SJCRH30 (cell line): ENCODE measurements at regions not wholly inside any gene's neighbourhood (a gene's known extent, or its start where the extent isn't known, plus 50 kb on each side); places are given as distances from the start of the nearest gene placed in this dataset.
A peak's percentile ranks its signal among the peaks of the same experiment; 100 is the strongest.
"Not testable (repeated sequence)": the region's sequence is repeated elsewhere in the genome, so short reads cannot be mapped to it uniquely, and the experiment has no call there.

Source experiments
- DNase-seq, 2 experiments: peaks; one replicate each; pipeline ENCODE4 v3.0.0-alpha.2; 2015 to 2020
- H3K27ac ChIP-seq: fragments of 250-450 bp; sonication (Bioruptor Pico); 2 replicates; pipeline ENCODE4 v1.5.1; 2020; ENCODE audit warnings: mild to moderate bottlenecking, moderate library complexity
- H3K27me3 ChIP-seq: fragments of 250-450 bp; sonication (Bioruptor Pico); 2 replicates; pipeline ENCODE4 v1.5.1; 2020; ENCODE audit warnings: mild to moderate bottlenecking, moderate library complexity
- H3K36me3 ChIP-seq: fragments of 250-450 bp; sonication (Bioruptor Pico); 2 replicates; pipeline ENCODE4 v1.5.1; 2020; ENCODE audit warnings: mild to moderate bottlenecking, moderate library complexity
- H3K4me1 ChIP-seq: fragments of 250-450 bp; sonication (Bioruptor Pico); 2 replicates; pipeline ENCODE4 v1.5.1; 2020; ENCODE audit warnings: mild to moderate bottlenecking, moderate library complexity
- H3K4me3 ChIP-seq: fragments of 250-450 bp; sonication (Bioruptor Pico); 2 replicates; pipeline ENCODE4 v1.5.1; 2020; ENCODE audit warnings: mild to moderate bottlenecking, moderate library complexity
- H3K9me3 ChIP-seq: fragments of 250-450 bp; sonication (Bioruptor Pico); replicated peaks from 2 replicates; pipeline ENCODE4 v1.5.1; 2020; ENCODE audit warnings: mild to moderate bottlenecking, moderate library complexity

DNA sequence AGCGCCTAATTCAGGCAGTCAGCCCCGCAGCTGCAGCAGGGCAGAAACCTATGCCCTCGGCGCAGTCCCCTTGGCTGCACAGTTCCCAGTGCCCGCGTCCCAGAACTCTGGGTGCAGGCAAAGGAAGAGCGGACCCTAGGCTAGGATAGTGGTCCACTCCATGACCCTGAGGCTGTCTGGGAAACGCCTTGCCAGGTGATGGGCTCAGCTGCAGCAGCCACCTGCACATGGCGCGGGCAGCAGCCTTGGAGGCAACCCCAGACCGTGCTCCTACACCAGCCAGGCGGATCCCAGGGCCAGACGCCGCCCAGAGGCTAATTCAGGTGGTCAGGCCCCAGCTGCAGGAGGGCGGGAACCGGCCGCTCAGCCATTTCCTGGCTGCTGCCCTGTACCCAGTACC is 83.0 kb downstream of the POTEC start:
- DNase-seq, H3K4me3 ChIP-seq, H3K9me3 ChIP-seq, H3K27me3 ChIP-seq, H3K36me3 ChIP-seq, H3K27ac ChIP-seq, H3K4me1 ChIP-seq: not testable (repeated sequence)

DNA sequence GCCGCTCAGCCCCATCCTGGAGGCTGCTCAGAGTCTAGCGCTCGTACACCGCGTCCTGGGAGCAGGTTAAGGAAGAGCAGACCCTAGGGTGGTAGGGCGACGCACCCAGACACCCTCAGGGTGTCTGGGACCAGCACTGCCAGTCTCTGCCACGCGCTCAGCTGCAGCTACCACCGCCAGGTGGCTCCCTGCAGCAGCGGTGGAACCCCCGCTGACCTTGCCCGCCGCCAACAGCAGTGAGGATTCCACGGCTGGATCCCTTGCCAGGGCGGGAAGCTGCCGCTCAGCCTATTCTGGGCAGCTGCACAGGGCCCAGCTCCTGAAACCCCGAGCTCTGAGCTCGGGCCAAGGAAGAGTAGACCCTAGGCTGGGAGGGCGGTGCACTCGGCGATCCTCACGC is 83.6 kb downstream of the POTEC start:
- not testable (repeated sequence) for DNase-seq, H3K27ac ChIP-seq, H3K27me3 ChIP-seq

DNA sequence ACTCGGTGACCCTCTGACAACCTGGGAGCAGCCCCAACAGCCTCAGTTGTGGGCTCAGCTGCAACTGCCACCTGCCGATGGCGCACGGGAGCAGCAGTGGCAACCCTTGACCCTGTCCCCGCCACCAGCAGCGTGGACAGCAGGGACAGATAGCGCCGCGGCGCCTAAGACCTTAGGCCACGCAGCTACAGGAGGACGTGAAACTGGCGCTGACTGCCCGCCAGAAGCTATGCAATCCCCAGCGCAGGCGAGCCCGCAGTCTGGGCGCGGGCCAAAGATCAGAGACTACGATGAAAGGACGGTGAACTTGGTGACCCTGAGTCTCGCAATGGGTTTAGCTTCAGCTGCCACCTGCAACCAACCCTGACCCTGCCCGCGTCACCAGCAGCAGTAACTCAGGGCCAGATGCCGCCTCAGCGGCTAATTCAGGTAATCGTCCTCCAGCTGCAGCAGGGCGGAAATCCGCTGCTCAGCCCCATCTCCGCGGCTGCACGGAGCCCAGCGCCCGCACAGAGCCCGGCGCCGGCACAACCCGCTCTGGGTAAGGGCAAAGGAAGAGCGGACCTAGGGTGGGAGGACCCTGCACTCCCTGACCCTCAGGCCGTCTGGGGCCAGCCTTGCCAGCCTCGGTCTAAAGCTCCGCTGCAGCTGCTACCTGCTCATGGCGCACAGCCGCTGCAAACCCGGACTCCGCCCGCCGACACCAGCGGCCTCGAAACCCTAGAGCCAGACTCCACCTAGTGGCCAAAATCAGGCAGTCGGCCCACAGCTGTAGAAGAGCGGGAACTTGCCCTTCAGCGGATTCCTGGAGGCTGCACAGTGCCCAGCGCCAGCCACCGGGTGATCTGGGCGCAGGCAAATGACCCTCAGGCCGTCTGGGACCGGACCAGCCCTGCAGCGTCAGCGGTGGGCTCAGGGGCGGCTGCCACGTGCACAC is 85.1 kb downstream of the POTEC start:
- DNase-seq, H3K36me3 ChIP-seq, H3K4me1 ChIP-seq, H3K4me3 ChIP-seq, H3K9me3 ChIP-seq, H3K27ac ChIP-seq, H3K27me3 ChIP-seq: not testable (repeated sequence)

More for the DNA sequence above, 83.6 kb downstream of the POTEC start:
- H3K9me3 ChIP-seq, H3K4me1 ChIP-seq, H3K4me3 ChIP-seq, H3K36me3 ChIP-seq: not testable (repeated sequence)

DNA sequence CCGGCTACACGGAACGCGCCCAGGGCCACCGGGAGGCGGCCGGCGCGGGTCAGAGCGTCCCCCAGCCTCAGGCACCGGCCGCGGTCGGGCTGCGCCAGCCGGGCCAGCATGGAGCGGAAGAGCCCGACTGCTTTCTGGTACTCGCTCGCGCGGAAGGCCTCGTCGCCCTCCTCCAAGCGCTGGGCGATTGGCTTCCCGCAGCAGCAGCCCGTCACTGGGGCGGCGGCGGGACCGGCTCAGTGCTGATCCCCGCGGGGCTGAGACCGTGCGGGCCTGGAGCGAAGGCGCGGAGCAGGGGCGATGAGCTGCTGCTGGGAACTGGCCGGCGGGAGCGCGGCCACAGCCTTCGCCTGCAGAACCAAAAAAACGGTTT is 92.8 kb downstream of the POTEC start:
- not testable (repeated sequence) for H3K36me3 ChIP-seq, H3K4me1 ChIP-seq, H3K4me3 ChIP-seq, H3K27ac ChIP-seq, H3K27me3 ChIP-seq, DNase-seq, H3K9me3 ChIP-seq

DNA sequence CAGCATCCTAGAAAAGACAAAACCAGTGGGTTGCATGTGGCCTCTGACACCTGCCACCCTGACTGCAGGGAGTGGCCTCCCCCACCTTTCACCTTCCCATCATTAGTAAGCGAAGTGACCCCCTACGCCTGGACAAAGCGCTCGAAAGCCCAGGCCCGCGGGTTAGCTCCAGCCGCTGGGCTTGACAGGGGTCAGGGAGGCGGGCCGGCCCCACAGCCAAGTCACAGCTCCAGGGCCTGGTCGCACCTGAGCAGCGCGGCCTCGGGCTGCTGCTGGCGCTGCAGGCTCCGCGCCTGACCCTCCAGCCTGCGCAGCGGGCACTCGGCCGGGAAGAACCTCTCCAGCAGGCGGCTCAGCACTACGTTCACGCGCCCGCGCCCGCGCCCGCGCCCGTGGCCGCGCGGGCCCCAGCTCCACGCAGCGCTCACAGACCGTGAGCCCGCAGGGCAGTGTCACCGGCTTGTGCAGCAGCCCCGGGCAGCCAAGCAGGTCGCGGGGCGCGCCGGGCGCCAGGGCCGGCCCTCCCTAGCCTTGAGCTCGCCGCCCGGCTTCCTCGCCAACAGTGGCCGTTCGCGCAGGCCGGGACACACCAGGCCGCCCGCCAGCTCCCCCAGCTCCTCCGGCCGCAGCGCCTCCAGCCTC is 93.3 kb downstream of the POTEC start:
- H3K9me3 ChIP-seq, H3K36me3 ChIP-seq, H3K27me3 ChIP-seq, DNase-seq, H3K4me3 ChIP-seq, H3K27ac ChIP-seq, H3K4me1 ChIP-seq: not testable (repeated sequence)

DNA sequence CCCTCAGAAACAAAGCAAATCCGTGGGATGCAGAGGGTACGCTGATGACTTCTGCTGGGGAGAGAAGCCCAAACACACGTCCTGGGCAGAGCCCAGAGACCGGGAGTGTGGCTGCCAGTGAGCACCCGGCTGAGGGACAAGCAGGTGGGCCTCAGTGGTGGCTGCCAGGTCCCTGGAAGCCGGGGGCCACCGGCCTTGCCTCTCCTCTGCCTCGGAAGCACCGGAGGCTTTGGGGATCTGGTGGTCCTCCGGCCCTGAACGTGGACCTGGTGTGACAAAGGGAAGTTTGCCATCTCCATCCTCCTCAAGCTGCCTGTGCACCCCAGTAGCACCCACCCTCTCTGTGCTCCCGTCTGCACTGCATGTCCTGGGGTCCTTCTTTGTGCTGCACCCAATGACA is 94.3 kb downstream of the POTEC start:
- H3K4me3 ChIP-seq, H3K27ac ChIP-seq, H3K27me3 ChIP-seq, H3K4me1 ChIP-seq, H3K36me3 ChIP-seq, DNase-seq, H3K9me3 ChIP-seq: not testable (repeated sequence)

DNA sequence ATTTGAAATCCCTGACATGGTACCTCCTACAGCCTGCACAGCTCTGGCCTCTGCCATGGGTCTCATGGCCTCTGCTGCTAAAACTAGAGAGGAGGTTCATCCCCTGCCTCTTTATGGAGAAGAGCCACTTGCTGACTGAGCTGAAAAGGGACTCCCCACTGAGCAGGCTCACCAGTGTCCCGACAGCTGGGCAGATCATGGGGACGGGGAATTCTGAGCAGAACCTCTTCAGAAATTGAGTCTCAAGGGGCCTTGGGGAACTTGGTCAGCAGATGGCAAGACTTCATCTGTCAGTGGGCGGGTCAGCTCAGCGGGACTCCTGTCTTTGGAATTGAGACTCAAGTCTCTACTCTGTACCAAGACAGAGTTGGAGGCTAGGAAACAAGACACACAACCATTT is 95.7 kb downstream of the POTEC start:
- DNase-seq, result not testable (repeated sequence)

DNA sequence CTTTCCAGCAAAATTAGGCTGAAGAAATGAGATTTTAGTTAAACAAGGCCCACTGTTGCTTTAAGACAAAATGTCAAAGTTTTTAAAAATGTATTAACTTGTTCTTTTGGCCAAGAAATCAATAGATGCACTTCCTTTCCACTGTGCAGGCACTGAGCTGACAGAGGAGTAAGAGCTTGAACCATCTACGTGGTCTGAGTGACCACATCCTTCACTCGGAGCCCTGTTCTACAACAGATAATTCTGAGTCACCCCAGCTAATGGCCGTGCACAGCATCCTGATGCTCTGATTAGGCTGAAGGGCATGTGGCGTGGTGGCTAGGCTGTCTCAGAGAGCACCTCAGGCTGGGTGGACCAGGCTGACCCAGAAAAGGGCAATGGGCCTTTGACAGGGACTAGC is 107.9 kb downstream of the POTEC start:
- H3K9me3 ChIP-seq, H3K27me3 ChIP-seq, H3K4me1 ChIP-seq, H3K27ac ChIP-seq, H3K4me3 ChIP-seq, DNase-seq, H3K36me3 ChIP-seq: not testable (repeated sequence)

More for the DNA sequence above, 95.7 kb downstream of the POTEC start:
- not testable (repeated sequence) for H3K9me3 ChIP-seq, H3K27me3 ChIP-seq, H3K4me3 ChIP-seq, H3K27ac ChIP-seq, H3K4me1 ChIP-seq, H3K36me3 ChIP-seq

DNA sequence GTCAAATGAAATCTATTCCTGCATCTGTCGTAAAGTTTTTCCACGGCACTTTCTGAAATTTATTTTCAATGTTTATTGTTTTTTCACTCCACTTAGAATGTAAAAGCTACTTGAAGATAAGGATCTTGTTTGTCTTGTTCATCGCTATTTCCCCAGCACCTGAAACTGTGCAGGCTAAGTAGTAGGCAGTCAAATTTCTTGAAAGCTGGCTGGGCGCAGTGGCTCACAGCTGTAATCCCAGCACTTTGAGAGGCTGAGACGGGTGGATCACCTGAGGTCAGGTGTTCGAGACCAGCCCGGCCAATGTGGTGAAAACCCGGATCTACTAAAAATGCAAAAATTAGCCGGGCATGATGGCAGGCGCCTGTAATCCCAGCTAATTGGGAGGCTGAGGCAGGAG is 111.0 kb downstream of the POTEC start:
- H3K4me1 ChIP-seq, H3K4me3 ChIP-seq, H3K36me3 ChIP-seq, H3K9me3 ChIP-seq, DNase-seq, H3K27ac ChIP-seq, H3K27me3 ChIP-seq: not testable (repeated sequence)

DNA sequence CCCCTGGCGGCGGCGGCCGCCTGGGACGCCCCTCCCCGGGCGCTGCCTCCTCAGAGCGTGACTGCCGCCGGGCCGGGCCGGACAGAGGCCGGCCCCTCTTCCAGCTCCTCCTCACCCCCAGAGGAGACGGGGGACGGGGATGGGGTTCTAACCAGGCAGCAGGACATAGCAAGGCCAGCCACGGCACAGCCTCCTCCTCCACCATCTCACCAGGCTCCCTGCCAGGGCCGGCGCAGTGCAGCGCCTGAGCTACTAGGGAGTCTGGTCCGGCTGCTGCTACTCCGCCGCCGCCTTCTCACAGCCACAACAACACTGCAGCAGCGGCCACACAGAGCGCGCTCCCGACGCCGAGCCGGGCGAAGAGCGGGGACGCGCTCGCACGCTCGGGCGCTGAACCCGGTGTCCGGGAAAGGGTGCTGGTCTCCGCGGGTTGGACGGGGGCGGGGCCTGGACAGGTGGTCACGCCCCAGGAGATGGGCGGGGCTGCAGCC is 112.3 kb downstream of the POTEC start:
- not testable (repeated sequence) for H3K4me3 ChIP-seq, H3K36me3 ChIP-seq, H3K9me3 ChIP-seq, DNase-seq, H3K27me3 ChIP-seq, H3K27ac ChIP-seq, H3K4me1 ChIP-seq

DNA sequence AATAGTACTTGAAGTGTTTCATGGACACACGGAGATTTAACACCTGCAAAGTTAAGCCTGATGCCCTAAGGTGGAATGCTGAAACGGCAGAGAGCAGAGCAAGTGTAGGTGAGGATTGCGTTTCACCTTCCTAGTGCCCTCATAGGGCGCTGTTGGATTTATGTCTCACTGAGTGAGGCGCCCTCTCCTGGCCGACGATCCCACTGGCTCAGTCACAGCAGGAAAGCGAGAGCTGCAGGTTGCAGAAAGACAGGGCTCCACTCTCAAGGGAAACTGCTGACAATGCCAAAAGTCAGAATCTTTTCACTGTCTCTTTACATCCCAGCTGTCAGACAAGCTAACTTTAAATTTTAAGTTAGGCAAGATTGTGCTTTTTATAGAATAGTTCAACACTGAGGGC is 127.6 kb downstream of the POTEC start:
- not testable (repeated sequence) for H3K9me3 ChIP-seq, H3K27me3 ChIP-seq, H3K27ac ChIP-seq, H3K4me3 ChIP-seq, H3K36me3 ChIP-seq, H3K4me1 ChIP-seq
- DNase-seq, result peak in 1 of 2 experiments; percentile 1

DNA sequence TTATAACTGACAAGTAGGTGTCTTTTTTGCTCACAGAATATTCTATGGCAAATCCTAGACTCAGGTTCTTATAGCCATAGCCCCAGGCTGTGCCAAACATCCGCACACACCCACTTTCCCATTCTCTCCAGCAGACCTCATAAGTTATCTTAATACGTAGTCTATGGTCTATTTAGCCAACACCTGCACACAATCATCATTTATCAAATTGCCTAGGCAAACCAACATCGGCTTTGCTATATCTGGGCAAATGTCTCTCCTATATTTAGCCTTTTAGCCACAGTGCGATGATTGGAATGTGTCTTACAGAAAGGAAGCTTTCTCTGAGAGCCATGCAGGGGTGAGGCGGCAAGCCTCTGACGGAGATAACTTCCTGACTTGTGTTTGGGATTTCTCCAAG is 128.0 kb downstream of the POTEC start:
- not testable (repeated sequence) for DNase-seq, H3K4me3 ChIP-seq, H3K36me3 ChIP-seq, H3K4me1 ChIP-seq, H3K27me3 ChIP-seq, H3K9me3 ChIP-seq, H3K27ac ChIP-seq

DNA sequence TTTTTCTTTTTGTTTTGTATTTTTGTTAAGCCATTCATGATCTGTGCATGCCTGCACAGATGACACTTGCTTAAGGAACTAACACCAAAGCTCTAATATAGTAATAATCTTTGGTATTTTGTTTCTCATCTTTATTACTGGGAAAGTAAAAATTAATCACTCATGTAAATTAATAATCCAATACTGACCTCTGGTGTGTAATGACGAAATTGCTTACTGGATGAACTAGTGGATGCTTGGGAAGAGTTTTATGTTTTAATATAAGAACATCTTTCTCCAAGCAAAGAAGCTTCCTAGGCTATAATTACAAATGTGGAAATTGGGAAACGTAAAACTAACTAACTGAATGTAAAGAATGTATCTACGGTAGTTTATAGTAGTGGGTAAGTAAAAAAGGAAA is 147.9 kb downstream of the POTEC start:
- H3K36me3 ChIP-seq, H3K27me3 ChIP-seq: not testable (repeated sequence)

DNA sequence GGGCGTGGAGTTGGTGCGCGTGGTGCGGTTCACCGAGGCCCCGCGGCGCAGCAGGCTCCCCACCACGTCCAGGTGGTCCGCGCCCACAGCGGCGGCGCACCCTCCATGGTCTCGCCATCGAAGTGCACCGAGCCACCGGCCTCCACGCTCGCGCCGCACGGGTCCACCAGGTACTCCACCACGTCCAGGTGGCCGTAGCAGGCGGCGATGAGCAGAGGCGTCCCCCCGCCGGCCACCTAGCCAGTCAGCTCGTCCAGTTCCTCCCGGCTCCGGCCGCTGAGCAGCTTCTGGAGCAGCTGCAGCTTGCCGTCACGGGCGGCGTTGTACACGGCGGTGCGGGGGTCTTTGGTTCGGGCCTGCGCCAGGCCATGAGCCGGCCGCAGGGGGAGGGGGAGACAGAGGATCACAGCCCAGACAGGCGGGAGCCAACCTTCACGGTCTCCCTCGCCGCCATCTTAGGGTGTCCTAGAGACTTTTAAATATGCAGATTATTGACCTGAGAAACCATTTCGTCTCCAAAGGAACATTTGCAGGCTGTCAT is 149.8 kb downstream of the POTEC start:
- DNase-seq, H3K4me3 ChIP-seq, H3K36me3 ChIP-seq, H3K4me1 ChIP-seq, H3K27ac ChIP-seq, H3K27me3 ChIP-seq, H3K9me3 ChIP-seq: not testable (repeated sequence)

More for the DNA sequence above, 147.9 kb downstream of the POTEC start:
- not testable (repeated sequence) for DNase-seq, H3K4me3 ChIP-seq, H3K9me3 ChIP-seq, H3K4me1 ChIP-seq, H3K27ac ChIP-seq

DNA sequence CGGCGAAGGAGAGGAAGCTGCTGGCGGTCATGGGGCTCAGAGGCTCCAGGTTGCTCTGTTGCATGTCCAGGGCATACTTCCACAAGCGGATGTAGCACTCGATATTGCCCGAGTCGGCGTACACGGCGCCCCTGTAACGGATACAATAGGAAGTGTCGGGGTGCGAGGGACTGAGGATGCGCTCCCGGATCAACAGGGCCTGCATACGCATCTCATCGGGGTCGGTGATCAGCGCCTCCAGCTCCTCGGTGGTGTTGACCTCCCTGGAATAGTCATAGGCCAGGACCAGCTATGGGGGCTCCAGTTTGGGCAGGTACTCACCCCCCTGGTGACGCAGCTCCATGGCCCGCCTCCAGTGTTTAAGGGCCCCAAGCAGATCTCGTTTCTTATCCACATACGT is 150.8 kb downstream of the POTEC start:
- not testable (repeated sequence) for H3K9me3 ChIP-seq, DNase-seq, H3K27ac ChIP-seq, H3K36me3 ChIP-seq, H3K4me1 ChIP-seq, H3K27me3 ChIP-seq, H3K4me3 ChIP-seq
